ENCODE measurements at regions not wholly inside any gene's neighbourhood (a gene's known extent, or its start where the extent isn't known, plus 50 kb on each side); places are given as distances from the start of the nearest gene placed in this dataset.

- TF ChIP-seq POLR2AphosphoS5 (IDR thresholded peaks at IDR 0.05; ENCODE audit: low read depth, low read length) (no peak), CTCF (IDR thresholded peaks at IDR 0.05) (no peak), REST (IDR thresholded peaks at IDR 0.05; ENCODE audit: insufficient read depth in 1 of 2, low read depth in 2 of 2, low read length in 1 of 2) (no peak), SIN3A (IDR thresholded peaks at IDR 0.05; ENCODE audit: borderline replicate concordance, insufficient read depth, low read depth, low read length) (no peak), TCF7L2 (IDR thresholded peaks at IDR 0.05; ENCODE audit: low read depth, low read length) (no peak)
Observed at GRCh38 chr4:41880022-41880837, 55.0 kb upstream of the TMEM33 start.

Measured in Panc1 (cell line).